ENCODE measurements at regions not wholly inside any gene's neighbourhood (a gene's known extent, or its start where the extent isn't known, plus 50 kb on each side); places are given as distances from the start of the nearest gene placed in this dataset.

DNA sequence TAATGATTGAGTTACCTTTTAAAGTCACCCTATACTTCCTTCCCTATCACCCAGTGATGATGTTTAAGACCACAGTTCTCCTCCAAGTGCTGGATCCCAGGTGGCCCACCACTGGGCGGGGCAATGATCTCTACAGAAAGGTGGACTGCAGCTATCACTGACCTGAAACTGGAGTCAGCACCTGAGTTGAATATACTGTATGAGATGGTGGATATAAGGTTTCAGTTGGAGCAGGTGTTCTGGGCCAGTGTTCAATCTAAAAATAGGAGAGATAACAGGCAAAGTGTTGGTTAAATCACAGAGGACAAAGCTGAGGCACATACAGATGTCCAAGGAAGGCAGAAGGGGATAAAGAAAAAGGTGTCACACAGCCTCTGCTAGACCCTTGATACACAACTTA lies 96.6 kb downstream of the SIPA1L2 start (continued):
- no peak for TF ChIP-seq FOSL2 (IDR thresholded peaks at IDR 0.05; ENCODE audit: borderline replicate concordance, low read depth)
- TF ChIP-seq, protein P1, sequence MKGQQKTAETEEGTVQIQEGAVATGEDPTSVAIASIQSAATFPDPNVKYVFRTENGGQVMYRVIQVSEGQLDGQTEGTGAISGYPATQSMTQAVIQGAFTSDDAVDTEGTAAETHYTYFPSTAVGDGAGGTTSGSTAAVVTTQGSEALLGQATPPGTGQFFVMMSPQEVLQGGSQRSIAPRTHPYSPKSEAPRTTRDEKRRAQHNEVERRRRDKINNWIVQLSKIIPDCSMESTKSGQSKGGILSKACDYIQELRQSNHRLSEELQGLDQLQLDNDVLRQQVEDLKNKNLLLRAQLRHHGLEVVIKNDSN (IDR thresholded peaks at IDR 0.05; ENCODE audit: borderline replicate concordance, low read depth) = no peak
- no peak for TF ChIP-seq RAD21 (IDR thresholded peaks at IDR 0.05; ENCODE audit: low read length)
- no peak for TF ChIP-seq TCF12 (IDR thresholded peaks at IDR 0.05)
- no peak for TF ChIP-seq NFIC (IDR thresholded peaks at IDR 0.05; ENCODE audit: borderline replicate concordance)
- no peak for TF ChIP-seq RFX5 (IDR thresholded peaks at IDR 0.05; ENCODE audit: low read length)
- TF ChIP-seq, protein P2, sequence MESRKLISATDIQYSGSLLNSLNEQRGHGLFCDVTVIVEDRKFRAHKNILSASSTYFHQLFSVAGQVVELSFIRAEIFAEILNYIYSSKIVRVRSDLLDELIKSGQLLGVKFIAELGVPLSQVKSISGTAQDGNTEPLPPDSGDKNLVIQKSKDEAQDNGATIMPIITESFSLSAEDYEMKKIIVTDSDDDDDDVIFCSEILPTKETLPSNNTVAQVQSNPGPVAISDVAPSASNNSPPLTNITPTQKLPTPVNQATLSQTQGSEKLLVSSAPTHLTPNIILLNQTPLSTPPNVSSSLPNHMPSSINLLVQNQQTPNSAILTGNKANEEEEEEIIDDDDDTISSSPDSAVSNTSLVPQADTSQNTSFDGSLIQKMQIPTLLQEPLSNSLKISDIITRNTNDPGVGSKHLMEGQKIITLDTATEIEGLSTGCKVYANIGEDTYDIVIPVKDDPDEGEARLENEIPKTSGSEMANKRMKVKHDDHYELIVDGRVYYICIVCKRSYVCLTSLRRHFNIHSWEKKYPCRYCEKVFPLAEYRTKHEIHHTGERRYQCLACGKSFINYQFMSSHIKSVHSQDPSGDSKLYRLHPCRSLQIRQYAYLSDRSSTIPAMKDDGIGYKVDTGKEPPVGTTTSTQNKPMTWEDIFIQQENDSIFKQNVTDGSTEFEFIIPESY (IDR thresholded peaks at IDR 0.05; ENCODE audit: borderline replicate concordance, low read depth) = no peak
- TF ChIP-seq SIN3A (IDR thresholded peaks at IDR 0.05; ENCODE audit: borderline replicate concordance, low read depth, low read length) = no peak

DNA sequence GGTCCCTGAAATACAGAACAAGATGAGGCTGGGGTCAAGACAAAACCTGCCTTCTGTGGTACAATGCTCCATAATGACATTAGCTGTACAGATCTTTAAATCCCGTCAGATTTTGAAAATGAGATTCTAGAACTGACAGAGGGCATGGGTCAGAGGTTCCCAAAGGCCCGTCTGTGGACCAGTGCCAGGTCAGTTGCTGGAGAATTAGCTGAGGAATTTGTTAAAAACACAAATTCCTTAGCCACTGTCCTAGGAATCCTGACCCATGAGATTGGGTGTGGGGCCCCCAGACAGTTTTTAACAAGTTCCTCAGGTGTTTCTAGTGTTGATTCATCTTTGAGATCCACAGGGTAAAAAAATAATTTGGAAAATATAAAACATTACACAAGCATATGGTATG lies 97.0 kb downstream of the SIPA1L2 start:
- Histone ChIP-seq H3K9me3 (no peaks in the 10 kb centered on the region), H3K4me2 (no peak overlapping the region), H3K36me3 (replicated peaks in 1 of 2; ENCODE audit: control insufficient read depth in 1 of 2, insufficient read depth in 2 of 2, low read length in 1 of 2) (no peaks in the 10 kb centered on the region), H3K4me1 (ENCODE audit: control insufficient read depth in 1 of 2, insufficient read depth in 2 of 2, low read depth in 1 of 2, low read length in 1 of 2) (peaks cover 0 to 17% of the 10 kb centered on the region in 2 experiments; a peak in 2 of 4 replicates), H3K27ac (ENCODE audit: low read depth in 2 of 2, low read length in 1 of 2) (no peak overlapping the region), H2AFZ (ENCODE audit: low read depth) (no peak overlapping the region), H3K9me2 (no peaks in the 10 kb centered on the region), H3K27me3 (ENCODE audit: insufficient read depth) (no peaks in the 10 kb centered on the region), H3K4me3 (ENCODE audit: low read depth in 2 of 2, low read length in 1 of 2) (no peak overlapping the region), H3K79me2 (ENCODE audit: insufficient read depth) (no peaks in the 10 kb centered on the region), H4K20me1 (ENCODE audit: insufficient read depth) (no peaks in the 10 kb centered on the region), H3K9ac (no peak overlapping the region), H3F3A (replicated peaks; ENCODE audit: insufficient read depth) (no peaks in the 10 kb centered on the region)
- no peak for DNase-seq
- 79% methylated on average over 2 of the region's 2 CpGs for WGBS (ENCODE audit: low lambda C conversion rate)
- TF ChIP-seq, protein P2 (IDR thresholded peaks at IDR 0.05; ENCODE audit: borderline replicate concordance, low read depth) = no peak
- TF ChIP-seq, protein P3, sequence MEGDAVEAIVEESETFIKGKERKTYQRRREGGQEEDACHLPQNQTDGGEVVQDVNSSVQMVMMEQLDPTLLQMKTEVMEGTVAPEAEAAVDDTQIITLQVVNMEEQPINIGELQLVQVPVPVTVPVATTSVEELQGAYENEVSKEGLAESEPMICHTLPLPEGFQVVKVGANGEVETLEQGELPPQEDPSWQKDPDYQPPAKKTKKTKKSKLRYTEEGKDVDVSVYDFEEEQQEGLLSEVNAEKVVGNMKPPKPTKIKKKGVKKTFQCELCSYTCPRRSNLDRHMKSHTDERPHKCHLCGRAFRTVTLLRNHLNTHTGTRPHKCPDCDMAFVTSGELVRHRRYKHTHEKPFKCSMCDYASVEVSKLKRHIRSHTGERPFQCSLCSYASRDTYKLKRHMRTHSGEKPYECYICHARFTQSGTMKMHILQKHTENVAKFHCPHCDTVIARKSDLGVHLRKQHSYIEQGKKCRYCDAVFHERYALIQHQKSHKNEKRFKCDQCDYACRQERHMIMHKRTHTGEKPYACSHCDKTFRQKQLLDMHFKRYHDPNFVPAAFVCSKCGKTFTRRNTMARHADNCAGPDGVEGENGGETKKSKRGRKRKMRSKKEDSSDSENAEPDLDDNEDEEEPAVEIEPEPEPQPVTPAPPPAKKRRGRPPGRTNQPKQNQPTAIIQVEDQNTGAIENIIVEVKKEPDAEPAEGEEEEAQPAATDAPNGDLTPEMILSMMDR (IDR thresholded peaks at IDR 0.05) = no peak
- ChIA-PET POLR2A (no interaction called here), CTCF (no interaction called here)

Data from SK-N-SH (cell line).